Activated B cell treated with CpG ODN at 0.5 μM for 24 hours (primary cell): ENCODE measurements at regions not wholly inside any gene's neighbourhood (a gene's known extent, or its start where the extent isn't known, plus 50 kb on each side); places are given as distances from the start of the nearest gene placed in this dataset.

ENCODE experiments used
- ATAC-seq: fragments of 200-7000 bp; cut with Tn5 transposase; one replicate; pipeline ENCODE4 v1.10.0; 2021; ENCODE audit warnings: low read depth, mild to moderate bottlenecking, moderate library complexity
- CTCF ChIA-PET: fragments of 350-600 bp; sonication (Branson Sonifier 250); formaldehyde crosslinking; loops from one replicate; lab custom pipeline; 2021; ENCODE audit warnings: antibody characterized with exemption; lab: Charles Lee
- POLR2A ChIA-PET: fragments of 350-600 bp; sonication (Branson Sonifier 250); formaldehyde crosslinking; loops from one replicate; lab custom pipeline; 2021; ENCODE audit warnings: antibody characterized with exemption; lab: Charles Lee
- DNase-seq: peaks from one replicate; pipeline ENCODE4 v3.0.0; 2022
- H3K27ac Mint-ChIP-seq: one replicate; pipeline ENCODE4 v1.8.0; 2020; ENCODE audit warnings: mixed read lengths
- H3K27me3 Mint-ChIP-seq: one replicate; pipeline ENCODE4 v1.8.0; 2021; ENCODE audit warnings: mixed read lengths
- H3K36me3 Mint-ChIP-seq: one replicate; pipeline ENCODE4 v1.8.0; 2021; ENCODE audit warnings: low read depth, mixed read lengths
- H3K4me1 Mint-ChIP-seq: one replicate; pipeline ENCODE4 v1.8.0; 2021; ENCODE audit warnings: mixed read lengths
- H3K4me3 Mint-ChIP-seq: one replicate; pipeline ENCODE4 v1.8.0; 2020; ENCODE audit warnings: mild to moderate bottlenecking, mixed read lengths
- H3K9me3 Mint-ChIP-seq: one replicate; pipeline ENCODE4 v1.8.0; 2020; ENCODE audit warnings: mixed read lengths
- CTCF ChIP-seq: fragments of 200-600 bp; IDR thresholded peaks from one replicate; pipeline ENCODE4 v1.8.0; 2022; ENCODE audit warnings: antibody characterized with exemption, mild to moderate bottlenecking
- intact Hi-C: fragments of 100-400 bp; cut with micrococcal nuclease; formaldehyde crosslinking; loops from one replicate; pipeline ENCODE4 v1.15.1; 2024

- peak; percentile 1 for DNase-seq
- TF ChIP-seq CTCF: no peak
- no peak for ATAC-seq
- CTCF ChIA-PET: no interaction called here
- H3K9me3 Mint-ChIP-seq: peaks cover 22% of the 10 kb centered on the region
- no peak overlapping the region for H3K27ac Mint-ChIP-seq
- H3K4me3 Mint-ChIP-seq: no peak overlapping the region
- no peaks in the 10 kb centered on the region for H3K27me3 Mint-ChIP-seq
- H3K36me3 Mint-ChIP-seq: no peaks in the 10 kb centered on the region
- intact Hi-C loops: no loop called here
- H3K4me1 Mint-ChIP-seq: no peaks in the 10 kb centered on the region
- POLR2A ChIA-PET: no interaction called here
These were observed 582.6 kb downstream of the ALG10 start for GRCh38 chr12:34604631-34605509.

GRCh38 chr12:34605510-34605887, 583.2 kb downstream of the ALG10 start:
- Mint-ChIP-seq H3K4me1 (no peaks in the 10 kb centered on the region), H3K4me3 (no peak overlapping the region), H3K27me3 (no peaks in the 10 kb centered on the region), H3K9me3 (peaks cover 22% of the 10 kb centered on the region), H3K27ac (no peak overlapping the region), H3K36me3 (no peaks in the 10 kb centered on the region)
- ChIA-PET POLR2A (no interaction called here), CTCF (no interaction called here)
- no peak for TF ChIP-seq CTCF
- intact Hi-C loops: no loop called here
- no peak for ATAC-seq
- no peak for DNase-seq

GRCh38 chr12:34605955-34606748, 583.9 kb downstream of the ALG10 start:
- no peak overlapping the region for H3K27ac Mint-ChIP-seq
- H3K4me3 Mint-ChIP-seq: no peak overlapping the region
- no peak for ATAC-seq
- intact Hi-C loops: no loop called here
- CTCF ChIA-PET: no interaction called here
- peak; percentile 1 for DNase-seq
- H3K27me3 Mint-ChIP-seq: no peaks in the 10 kb centered on the region
- TF ChIP-seq CTCF: no peak
- peaks cover 20% of the 10 kb centered on the region for H3K9me3 Mint-ChIP-seq
- POLR2A ChIA-PET: no interaction called here
- no peaks in the 10 kb centered on the region for H3K36me3 Mint-ChIP-seq
- H3K4me1 Mint-ChIP-seq: no peaks in the 10 kb centered on the region

- ChIA-PET POLR2A (no interaction called here), CTCF (no interaction called here)
- TF ChIP-seq CTCF: no peak
- Mint-ChIP-seq H3K4me1 (no peaks in the 10 kb centered on the region), H3K27me3 (no peaks in the 10 kb centered on the region), H3K4me3 (no peak overlapping the region), H3K9me3 (peaks cover 24% of the 10 kb centered on the region), H3K36me3 (no peaks in the 10 kb centered on the region), H3K27ac (no peak overlapping the region)
- peak; percentile 11 for DNase-seq
- intact Hi-C loops: no loop called here
- no peak for ATAC-seq
These were observed 584.6 kb downstream of the ALG10 start for GRCh38 chr12:34606749-34607519.
